GM12878 (cell line): ENCODE measurements at regions not wholly inside any gene's neighbourhood (a gene's known extent, or its start where the extent isn't known, plus 50 kb on each side); places are given as distances from the start of the nearest gene placed in this dataset.

Experiments
- ATAC-seq: fragments of 200-7000 bp; cut with Tn5 transposase; 3 replicates; pipeline ENCODE4 v1.9.1; 2020; ENCODE audit warnings: mild to moderate bottlenecking, moderate library complexity
- BruUV-seq: library from RNA; stranded (reverse); fragments of 400-500 nt; replicated peaks from 2 replicates; lab custom pipeline; 2021; lab: Mats Ljungman, UMichigan
- CTCF ChIA-PET: fragments of 300-600 bp; sonication (Branson Sonifier 250); formaldehyde crosslinking; extraction: SDS; loops from one replicate; lab custom pipeline; 2021; ENCODE audit warnings: inconsistent platforms; lab: Yijun Ruan, JAX
- POLR2A ChIA-PET: fragments of 350-600 bp; formaldehyde crosslinking; extraction: SDS; loops from one replicate; lab custom pipeline; 2021; ENCODE audit warnings: inconsistent platforms; lab: Charles Lee
- RAD21 ChIA-PET: fragments of 300-600 bp; sonication (Branson Sonifier 250); formaldehyde crosslinking; loops from one replicate; lab custom pipeline; 2023; ENCODE audit warnings: antibody characterized with exemption; ENCODE audit not compliant: unreplicated experiment; lab: Charles Lee
- SMC1A ChIA-PET: fragments of 300-600 bp; sonication (Branson Sonifier 250); formaldehyde crosslinking; loops from one replicate; lab custom pipeline; 2023; ENCODE audit not compliant: unreplicated experiment, uncharacterized antibody; lab: Charles Lee
- DNase-seq: peaks from one replicate; pipeline ENCODE4 v3.0.0-alpha.2; 2011; ENCODE audit warnings: low read depth, low spot score
- FAIRE-seq: peaks from 3 replicates; lab custom pipeline; 2011; peaks lifted over from hg19 to GRCh38; lab: Jason Lieb, UNC
- H2AFZ ChIP-seq: 2 replicates; pipeline ENCODE4 v1.6.0; 2011; ENCODE audit warnings: low read depth, low read length, control low read depth; ENCODE audit not compliant: control insufficient read depth
- H3K27ac ChIP-seq: 2 replicates; pipeline ENCODE4 v1.5.1; 2011; ENCODE audit warnings: control low read depth; ENCODE audit not compliant: control insufficient read depth, insufficient read depth
- H3K27me3 ChIP-seq, 2 experiments: replicated peaks in 1 of 2; 2 replicates each; pipeline versions ENCODE4 v1.6.0 to v1.6.1; 2011; ENCODE audit warnings: low read length in 1 of 2; ENCODE audit not compliant: control insufficient read depth in 2 of 2, insufficient read depth in 2 of 2
- H3K36me3 ChIP-seq, 2 experiments: 2 replicates each; pipeline ENCODE4 v1.5.1; 2011; ENCODE audit warnings: low read length in 1 of 2; ENCODE audit not compliant: control insufficient read depth in 2 of 2, insufficient read depth in 2 of 2
- H3K4me1 ChIP-seq: 2 replicates; pipeline ENCODE4 v1.6.1; 2011; ENCODE audit warnings: mild to moderate bottlenecking, low read length, moderate library complexity, mixed read lengths; ENCODE audit not compliant: control insufficient read depth, insufficient read depth
- H3K4me2 ChIP-seq: 2 replicates; pipeline ENCODE4 v1.6.0; 2011; ENCODE audit warnings: control low read depth; ENCODE audit not compliant: control insufficient read depth, insufficient read depth
- H3K4me3 ChIP-seq: fragments of 200-600 bp; sonication (generic); 2 replicates; pipeline ENCODE4 v1.5.1; 2016
- H3K79me2 ChIP-seq: 2 replicates; pipeline ENCODE4 v1.6.0; 2011; ENCODE audit warnings: low read length; ENCODE audit not compliant: control insufficient read depth, insufficient read depth
- H3K9ac ChIP-seq: 2 replicates; pipeline ENCODE4 v1.8.0; 2011; ENCODE audit warnings: low read length, control low read depth, mixed read lengths; ENCODE audit not compliant: control insufficient read depth, insufficient read depth
- H3K9me3 ChIP-seq: replicated peaks from 3 replicates; pipeline ENCODE4 v1.5.1; 2011; ENCODE audit warnings: mild to moderate bottlenecking, low read length; ENCODE audit not compliant: control insufficient read depth, insufficient read depth
- H4K20me1 ChIP-seq: 2 replicates; pipeline ENCODE4 v1.6.0; 2011; ENCODE audit not compliant: control insufficient read depth, insufficient read depth
- CEBPB ChIP-seq, 2 experiments: fragments of 150-350 bp in 1 of 2; IDR thresholded peaks; 2 replicates each; pipeline ENCODE4 v1.6.1; 2012 to 2014; ENCODE audit warnings: low read depth in 2 of 2, low read length in 2 of 2, borderline replicate concordance in 1 of 2, inconsistent platforms in 1 of 2
- CHD4 ChIP-seq: fragments of 200-600 bp; sonication (generic); IDR thresholded peaks from 2 replicates; pipeline ENCODE4 v1.6.1; 2016; ENCODE audit warnings: mild to moderate bottlenecking
- ELK1 ChIP-seq: IDR thresholded peaks from 2 replicates; pipeline ENCODE4 v1.6.1; 2012; ENCODE audit warnings: low read depth, low read length, improper control_type of control experiment
- ETV6 ChIP-seq, 2 experiments: fragments of 450-650 bp in 1 of 2; IDR thresholded peaks in 1 of 2; conservative IDR thresholded peaks in 1 of 2; 2 replicates each; pipeline ENCODE4 v1.6.1; 2014; ENCODE audit warnings: antibody characterized with exemption in 1 of 2, borderline replicate concordance in 1 of 2, low read depth in 1 of 2, mild to moderate bottlenecking in 1 of 2, moderate library complexity in 1 of 2
- KDM1A ChIP-seq: fragments of 200-600 bp; sonication (generic); IDR thresholded peaks from 2 replicates; pipeline ENCODE4 v1.6.1; 2016; ENCODE audit warnings: borderline replicate concordance
- MTA3 ChIP-seq: IDR thresholded peaks from 2 replicates; pipeline ENCODE4 v1.6.1; 2012; ENCODE audit warnings: low read length, inconsistent platforms, borderline replicate concordance
- NRF1 ChIP-seq: conservative IDR thresholded peaks from 2 replicates; pipeline ENCODE4 v1.6.1; 2011; ENCODE audit warnings: mild to moderate bottlenecking, low read depth, low read length, improper control_type of control experiment
- PKNOX1 ChIP-seq: fragments of 450-650 bp; IDR thresholded peaks from 2 replicates; pipeline ENCODE4 v1.6.1; 2016; ENCODE audit warnings: mild to moderate bottlenecking
- POLR2AphosphoS5 ChIP-seq: IDR thresholded peaks from 2 replicates; pipeline ENCODE4 v1.6.1; 2011; ENCODE audit warnings: mild to moderate bottlenecking, low read length, inconsistent platforms
- POU2F2 ChIP-seq: IDR thresholded peaks from 3 replicates; pipeline ENCODE4 v1.6.1; 2011; ENCODE audit warnings: low read depth, mild to moderate bottlenecking, low read length, borderline replicate concordance
- RCOR1 ChIP-seq: conservative IDR thresholded peaks from 2 replicates; pipeline ENCODE4 v1.6.1; 2012; ENCODE audit warnings: low read depth, low read length, improper control_type of control experiment
- RFX5 ChIP-seq: IDR thresholded peaks from 2 replicates; pipeline ENCODE4 v1.6.1; 2011; ENCODE audit warnings: low read depth, low read length, improper control_type of control experiment
- SRF ChIP-seq, 2 experiments: IDR thresholded peaks; 2 replicates each; pipeline ENCODE4 v1.6.1; 2011; ENCODE audit warnings: low read depth in 2 of 2, low read length in 2 of 2, mild to moderate bottlenecking in 1 of 2, moderate library complexity in 1 of 2
- STAT1 ChIP-seq: fragments of 450-650 bp; conservative IDR thresholded peaks from 2 replicates; pipeline ENCODE4 v1.6.1; 2014; ENCODE audit warnings: antibody characterized with exemption, mild to moderate bottlenecking
- TCF3 ChIP-seq: IDR thresholded peaks from 2 replicates; pipeline ENCODE4 v1.6.1; 2012; ENCODE audit warnings: low read depth, mild to moderate bottlenecking, low read length, borderline replicate concordance; ENCODE audit not compliant: insufficient read depth
- USF1 ChIP-seq: IDR thresholded peaks from 2 replicates; pipeline ENCODE4 v1.6.1; 2011; ENCODE audit warnings: borderline replicate concordance, low read depth, mild to moderate bottlenecking, moderate library complexity, mixed read lengths, low read length; ENCODE audit not compliant: insufficient read depth; ENCODE audit errors: extremely low read length
- WGBS: methylation state at CpG from one replicate; pipeline ENCODE4 v1.1.6; 2016; ENCODE audit warnings: low lambda C conversion rate; ENCODE audit not compliant: insufficient replicate concordance, insufficient coverage; ENCODE audit errors: missing lambda C conversion rate; 5-methylcytosine and 5-hydroxymethylcytosine counted together
- in situ Hi-C: fragments of 300-500 bp; cut with MboI; formaldehyde crosslinking; loops from 9 replicates; pipeline ENCODE4 v1.14.3; 2018; ENCODE audit warnings: mixed read lengths
- intact Hi-C: fragments of 100-400 bp; cut with micrococcal nuclease; formaldehyde crosslinking; loops from one replicate; pipeline ENCODE4 v1.14.2; 2022; ENCODE audit not compliant: unreplicated experiment
- TF ChIP-seq, protein P1 (sequence below): fragments of 450-650 bp; IDR thresholded peaks from 2 replicates; pipeline ENCODE4 v1.6.1; 2018; ENCODE audit warnings: mild to moderate bottlenecking, low read depth, moderate library complexity; ENCODE audit not compliant: partially characterized antibody

DNA sequence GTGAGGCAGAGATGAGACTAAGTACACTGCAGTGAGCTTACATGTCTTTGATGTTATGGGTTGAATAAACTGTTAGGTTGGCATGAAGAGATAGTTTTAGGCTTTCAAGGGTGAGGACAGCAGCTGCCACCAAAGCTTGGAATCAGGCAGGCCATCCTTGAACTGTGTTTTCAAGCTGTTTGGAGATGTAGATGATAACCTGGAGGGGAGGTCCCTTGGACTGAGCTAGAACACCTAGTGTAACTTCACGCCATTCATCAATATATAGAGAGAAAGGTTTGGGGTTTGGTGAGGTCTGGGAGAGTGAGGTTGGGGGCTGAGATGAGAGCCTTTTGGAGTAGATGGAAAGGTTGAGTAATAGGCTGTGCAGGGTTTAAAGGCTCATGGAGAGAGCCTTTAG, 2447.0 kb downstream of the TP53TG3F start (continued):
- TF ChIP-seq KDM1A (no peak), ETV6 (conservative IDR thresholded peaks at IDR 0.05 in 1 of 2, IDR thresholded peaks at IDR 0.05 in 1 of 2; ENCODE audit: borderline replicate concordance in 1 of 2, low read depth in 1 of 2) (no peak)

DNA sequence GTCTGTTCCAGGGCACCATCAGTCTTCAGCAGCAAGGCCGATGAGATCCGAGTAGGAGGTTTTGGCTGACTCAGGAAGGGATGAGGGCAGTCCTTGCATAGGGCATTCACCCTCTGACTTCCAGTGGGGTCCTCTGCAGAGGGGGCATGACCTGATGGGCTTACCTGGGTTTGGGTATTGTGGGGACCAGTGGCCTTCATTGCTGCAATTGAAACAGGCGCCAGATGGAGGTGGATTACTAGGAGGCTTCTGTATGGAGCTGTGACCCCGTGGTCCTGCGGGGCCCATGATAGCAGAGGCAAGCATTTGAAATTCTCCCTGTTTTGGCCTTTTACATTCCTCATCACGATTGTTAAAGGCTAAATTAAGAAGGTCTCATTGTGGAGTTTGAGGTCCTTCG, 2448.7 kb downstream of the TP53TG3F start:
- in situ Hi-C loops (loop anchor here (25.0 kb wide), 1 partner anchor 321 kb away; no protein-coding TSS in a partner anchor), intact Hi-C loops (no loop called here)
- H3K36me3 ChIP-seq: no peaks in the 10 kb centered on the region
- no peak for ATAC-seq
- H4K20me1 ChIP-seq: no peaks in the 10 kb centered on the region
- no peak overlapping the region for H3K4me3 ChIP-seq
- ChIA-PET POLR2A (no interaction called here), RAD21 (no interaction called here), CTCF (no interaction called here), SMC1A (no interaction called here)
- DNase-seq: no peak
- no peak overlapping the region for H3K9ac ChIP-seq
- H3K4me2 ChIP-seq: no peak overlapping the region
- no peak for FAIRE-seq
- no peaks in the 10 kb centered on the region for H3K79me2 ChIP-seq
- no peak overlapping the region for H2AFZ ChIP-seq
- no peaks in the 10 kb centered on the region for H3K27me3 ChIP-seq
- no peak for TF ChIP-seq MTA3
- TF ChIP-seq, protein P1, sequence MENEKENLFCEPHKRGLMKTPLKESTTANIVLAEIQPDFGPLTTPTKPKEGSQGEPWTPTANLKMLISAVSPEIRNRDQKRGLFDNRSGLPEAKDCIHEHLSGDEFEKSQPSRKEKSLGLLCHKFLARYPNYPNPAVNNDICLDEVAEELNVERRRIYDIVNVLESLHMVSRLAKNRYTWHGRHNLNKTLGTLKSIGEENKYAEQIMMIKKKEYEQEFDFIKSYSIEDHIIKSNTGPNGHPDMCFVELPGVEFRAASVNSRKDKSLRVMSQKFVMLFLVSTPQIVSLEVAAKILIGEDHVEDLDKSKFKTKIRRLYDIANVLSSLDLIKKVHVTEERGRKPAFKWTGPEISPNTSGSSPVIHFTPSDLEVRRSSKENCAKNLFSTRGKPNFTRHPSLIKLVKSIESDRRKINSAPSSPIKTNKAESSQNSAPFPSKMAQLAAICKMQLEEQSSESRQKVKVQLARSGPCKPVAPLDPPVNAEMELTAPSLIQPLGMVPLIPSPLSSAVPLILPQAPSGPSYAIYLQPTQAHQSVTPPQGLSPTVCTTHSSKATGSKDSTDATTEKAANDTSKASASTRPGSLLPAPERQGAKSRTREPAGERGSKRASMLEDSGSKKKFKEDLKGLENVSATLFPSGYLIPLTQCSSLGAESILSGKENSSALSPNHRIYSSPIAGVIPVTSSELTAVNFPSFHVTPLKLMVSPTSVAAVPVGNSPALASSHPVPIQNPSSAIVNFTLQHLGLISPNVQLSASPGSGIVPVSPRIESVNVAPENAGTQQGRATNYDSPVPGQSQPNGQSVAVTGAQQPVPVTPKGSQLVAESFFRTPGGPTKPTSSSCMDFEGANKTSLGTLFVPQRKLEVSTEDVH: no peak
- no peak for TF ChIP-seq SRF (IDR thresholded peaks at IDR 0.05; ENCODE audit: low read depth in 2 of 2, low read length in 2 of 2)
- TF ChIP-seq TCF3: no peak
- no peak for TF ChIP-seq STAT1
- no peak for TF ChIP-seq PKNOX1
- TF ChIP-seq CHD4: no peak
- TF ChIP-seq ELK1: no peak
- no peak for TF ChIP-seq RFX5
- TF ChIP-seq USF1: no peak
- no peak for TF ChIP-seq POLR2AphosphoS5
- TF ChIP-seq RCOR1: no peak
- TF ChIP-seq CEBPB (IDR thresholded peaks at IDR 0.05; ENCODE audit: borderline replicate concordance in 1 of 2, low read depth in 2 of 2, low read length in 2 of 2): no peak
- no peak for TF ChIP-seq POU2F2
- TF ChIP-seq NRF1: no peak
- no peaks in the 10 kb centered on the region for H3K4me1 ChIP-seq
- WGBS: 53% methylated on average over 7 of the region's 7 CpGs
- H3K27ac ChIP-seq: no peak overlapping the region
- BruUV-seq: no TSS peak
- no peaks in the 10 kb centered on the region; the same call in 2 of the 3 replicates for H3K9me3 ChIP-seq
